ENCODE measurements at regions not wholly inside any gene's neighbourhood (a gene's known extent, or its start where the extent isn't known, plus 50 kb on each side); places are given as distances from the start of the nearest gene placed in this dataset.

DNA sequence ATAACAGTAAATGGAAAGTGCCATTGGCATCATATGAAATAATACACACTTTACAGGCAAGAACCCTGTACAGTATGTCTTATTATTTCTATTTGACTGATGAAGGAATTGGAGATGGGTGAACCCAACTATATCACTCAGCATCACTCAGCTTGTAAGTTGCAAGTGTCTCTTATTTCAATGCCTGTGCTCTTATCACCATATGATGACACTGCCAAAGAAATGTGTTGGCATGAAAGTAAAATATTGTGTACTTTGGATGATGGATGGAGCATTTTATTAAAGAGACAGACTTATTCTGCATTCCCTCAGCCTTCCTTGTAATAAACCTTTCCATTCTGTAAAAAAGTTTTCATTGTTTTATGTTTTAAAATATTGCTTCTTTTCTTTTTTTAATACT lies 927.5 kb upstream of the VRK2 start:
- no peak overlapping the region for H3K56ac ChIP-seq (replicated peaks; ENCODE audit: insufficient read length, low read depth, low read length)
- no peak overlapping the region for H3K14ac ChIP-seq (ENCODE audit: insufficient read length)
- no peaks in the 10 kb centered on the region for H3K23me2 ChIP-seq (ENCODE audit: low read depth, low read length)
- no peaks in the 10 kb centered on the region for H4K20me1 ChIP-seq (replicated peaks in 1 of 2; ENCODE audit: control insufficient read depth in 1 of 2, insufficient read depth in 2 of 2, low read length in 2 of 2)
- no peak overlapping the region for H3K4me2 ChIP-seq (ENCODE audit: insufficient read depth in 1 of 2, low read depth in 2 of 2, low read length in 2 of 2)
- H3K27ac ChIP-seq (ENCODE audit: low read depth, low read length) = no peak overlapping the region
- H3K79me1 ChIP-seq (ENCODE audit: low read depth, low read length) = no peaks in the 10 kb centered on the region
- H2BK120ac ChIP-seq (replicated peaks; ENCODE audit: low read depth, low read length) = no peak overlapping the region
- H4K91ac ChIP-seq (replicated peaks; ENCODE audit: insufficient read length, low read length) = no peak overlapping the region
- H2BK12ac ChIP-seq (ENCODE audit: low read depth, low read length) = no peak overlapping the region
- no peak overlapping the region for H3K18ac ChIP-seq (ENCODE audit: extremely low read depth, low read length)
- no peaks in the 10 kb centered on the region for H3K4me1 ChIP-seq (replicated peaks in 1 of 4; ENCODE audit: control insufficient read depth in 3 of 4, insufficient read depth in 4 of 4, low read length in 3 of 4)
- H3K79me2 ChIP-seq (ENCODE audit: control insufficient read depth in 1 of 2, insufficient read depth in 2 of 2, low read length in 2 of 2) = no peaks in the 10 kb centered on the region
- no peaks in the 10 kb centered on the region for H3K36me3 ChIP-seq (ENCODE audit: control insufficient read depth in 2 of 4, insufficient read depth in 4 of 4, low read length in 3 of 4)
- no peaks in the 10 kb centered on the region for H3K9me3 ChIP-seq (ENCODE audit: insufficient read depth in 2 of 2, low read depth in 1 of 2, low read length in 1 of 2)
- no peak overlapping the region for H2AFZ ChIP-seq (ENCODE audit: low read length)
- no peak overlapping the region for H3K23ac ChIP-seq (ENCODE audit: insufficient read length)
- H4K5ac ChIP-seq (ENCODE audit: insufficient read length, low read depth, low read length) = no peak overlapping the region
- FAIRE-seq = no peak
- no peak overlapping the region for H2BK20ac ChIP-seq (ENCODE audit: low read length)
- no peak overlapping the region for H2AK5ac ChIP-seq (ENCODE audit: low read depth, low read length)
- no peak overlapping the region for H3K4ac ChIP-seq (replicated peaks; ENCODE audit: insufficient read length, low read depth, low read length)
- ChIA-PET CTCF (ENCODE audit: partially characterized antibody) (no interaction called here), POLR2A (ENCODE audit: partially characterized antibody) (no interaction called here)
- no peaks in the 10 kb centered on the region for H3K27me3 ChIP-seq (replicated peaks in 1 of 4; ENCODE audit: control insufficient read depth in 3 of 4, extremely low read depth in 1 of 4, insufficient read depth in 3 of 4, low read length in 3 of 4)
- no peak overlapping the region for H4K8ac ChIP-seq (ENCODE audit: extremely low read depth, insufficient read depth, low read length)
- H3K4me3 ChIP-seq (ENCODE audit: extremely low read depth in 1 of 4, insufficient read depth in 2 of 4, low read depth in 3 of 4, low read length in 4 of 4) = no peak overlapping the region
- no peak overlapping the region for H2BK15ac ChIP-seq (ENCODE audit: low read length)
- H2BK5ac ChIP-seq (ENCODE audit: low read depth, low read length) = no peak overlapping the region
- DNase-seq (ENCODE audit: low read depth in 1 of 2, low spot score in 2 of 2) = no peak
- no peak overlapping the region for H3K9ac ChIP-seq (replicated peaks in 1 of 4; ENCODE audit: extremely low read depth in 1 of 4, low read depth in 3 of 4, low read length in 3 of 4)
- TF ChIP-seq HDAC2 (IDR thresholded peaks at IDR 0.05; ENCODE audit: borderline replicate concordance in 1 of 2, low read depth in 2 of 2, low read length in 2 of 2) (no peak), MAFK (IDR thresholded peaks at IDR 0.05; ENCODE audit: low read depth, low read length) (no peak), FOSL1 (IDR thresholded peaks at IDR 0.05; ENCODE audit: insufficient read depth, low read depth, low read length) (no peak), TCF12 (IDR thresholded peaks at IDR 0.05; ENCODE audit: low read depth, low read length) (no peak), CEBPB (IDR thresholded peaks at IDR 0.05; ENCODE audit: low read depth, low read length) (no peak), RAD21 (IDR thresholded peaks at IDR 0.05 in 1 of 2, conservative IDR thresholded peaks at IDR 0.05 in 1 of 2; ENCODE audit: low read depth in 2 of 2, low read length in 2 of 2) (no peak), EP300 (IDR thresholded peaks at IDR 0.05; ENCODE audit: borderline replicate concordance in 1 of 2, low read depth in 2 of 2, low read length in 2 of 2) (no peak)

All from H1 (cell line).